Stomach (tissue), 4 donors: ENCODE measurements at regions not wholly inside any gene's neighbourhood (a gene's known extent, or its start where the extent isn't known, plus 50 kb on each side); places are given as distances from the start of the nearest gene placed in this dataset.

ENCODE experiments used
- CTCF ChIP-seq, 7 experiments: fragments of 450-650 bp in 4 of 7; fragments of 200-600 bp in 3 of 7; sonication (generic) in 3 of 7; IDR thresholded peaks; one replicate each; pipeline ENCODE4 v1.5.1; 2016 to 2019; ENCODE audit warnings: antibody characterized with exemption in 7 of 7, control low read depth in 2 of 7, mild to moderate bottlenecking in 1 of 7
- EP300 ChIP-seq: sonication (generic); formaldehyde crosslinking; IDR thresholded peaks from one replicate; pipeline ENCODE4 v1.6.1; 2017; ENCODE audit warnings: antibody characterized with exemption
- POLR2A ChIP-seq, 4 donors: fragments of 450-650 bp; IDR thresholded peaks; one replicate each; pipeline ENCODE4 v1.6.1; 2016; ENCODE audit warnings: antibody characterized with exemption in 4 of 4, control low read depth in 2 of 4, mild to moderate bottlenecking in 1 of 4, moderate library complexity in 1 of 4
- POLR2AphosphoS5 ChIP-seq, 3 donors: sonication (generic); formaldehyde crosslinking; IDR thresholded peaks; one replicate each; pipeline ENCODE4 v1.6.1; 2016; ENCODE audit warnings: antibody characterized with exemption in 3 of 3

GRCh38 chr14:54147282-54147681, 190.7 kb upstream of the BMP4 start:
- no peak for TF ChIP-seq CTCF (IDR thresholded peaks at IDR 0.05)
- TF ChIP-seq POLR2AphosphoS5 (IDR thresholded peaks at IDR 0.05): no peak
- TF ChIP-seq POLR2A (IDR thresholded peaks at IDR 0.05): no peak
- TF ChIP-seq EP300: no peak
